ENCODE measurements at regions not wholly inside any gene's neighbourhood (a gene's known extent, or its start where the extent isn't known, plus 50 kb on each side); places are given as distances from the start of the nearest gene placed in this dataset.

- TF ChIP-seq TSHZ2 (CRISPR knock-in tag; IDR thresholded peaks at IDR 0.05) (no peak), OSR1 (CRISPR knock-in tag; IDR thresholded peaks at IDR 0.05) (no peak), RARB (CRISPR knock-in tag; IDR thresholded peaks at IDR 0.05) (no peak), SNAI2 (CRISPR knock-in tag; IDR thresholded peaks at IDR 0.05) (no peak)
- ATAC-seq = no peak
Measured at GRCh38 chr13:71018995-71019394, 848.0 kb downstream of the DACH1 start.

GRCh38 chr13:71018544-71018943 lies 848.5 kb downstream of the DACH1 start:
- TF ChIP-seq ZFP3 (CRISPR knock-in tag; IDR thresholded peaks at IDR 0.05) = no peak
- TF ChIP-seq ESRRG (CRISPR knock-in tag; IDR thresholded peaks at IDR 0.05) = no peak
- TF ChIP-seq PPARA (CRISPR knock-in tag; IDR thresholded peaks at IDR 0.05; ENCODE audit: borderline replicate concordance) = no peak
- no peak for TF ChIP-seq TCF4 (CRISPR knock-in tag; IDR thresholded peaks at IDR 0.05; ENCODE audit: borderline replicate concordance)
- no peak for TF ChIP-seq ZNF70 (CRISPR knock-in tag; IDR thresholded peaks at IDR 0.05)
- no peak for TF ChIP-seq CSDC2 (CRISPR knock-in tag; IDR thresholded peaks at IDR 0.05)
- no peak for TF ChIP-seq CSRNP3 (CRISPR knock-in tag; IDR thresholded peaks at IDR 0.05)
- no peak for TF ChIP-seq BACH2 (CRISPR knock-in tag; IDR thresholded peaks at IDR 0.05; ENCODE audit: borderline replicate concordance)
- TF ChIP-seq GLIS3 (CRISPR knock-in tag; IDR thresholded peaks at IDR 0.05) = no peak
- TF ChIP-seq ZC3H10 (CRISPR knock-in tag; IDR thresholded peaks at IDR 0.05) = no peak
- TF ChIP-seq RARB (CRISPR knock-in tag; IDR thresholded peaks at IDR 0.05) = no peak
- no peak for TF ChIP-seq CREB5 (CRISPR knock-in tag; IDR thresholded peaks at IDR 0.05; ENCODE audit: low read depth)
- TF ChIP-seq ZNF8 (CRISPR knock-in tag; IDR thresholded peaks at IDR 0.05) = no peak
- TF ChIP-seq ZNF565 (CRISPR knock-in tag; conservative IDR thresholded peaks at IDR 0.05; ENCODE audit: low read depth) = no peak
- no peak for TF ChIP-seq SNAI2 (CRISPR knock-in tag; IDR thresholded peaks at IDR 0.05)
- no peak for ATAC-seq

- no peak for ATAC-seq
- TF ChIP-seq PPARA (CRISPR knock-in tag; IDR thresholded peaks at IDR 0.05; ENCODE audit: borderline replicate concordance) = no peak
- TF ChIP-seq ZNF8 (CRISPR knock-in tag; IDR thresholded peaks at IDR 0.05) = no peak
Measured at GRCh38 chr13:71017607-71018006, 849.4 kb downstream of the DACH1 start.

- no peak for ATAC-seq
- no peak for TF ChIP-seq TSHZ2 (CRISPR knock-in tag; IDR thresholded peaks at IDR 0.05)
- TF ChIP-seq BACH2 (CRISPR knock-in tag; IDR thresholded peaks at IDR 0.05; ENCODE audit: borderline replicate concordance) = no peak
- TF ChIP-seq SNAI2 (CRISPR knock-in tag; IDR thresholded peaks at IDR 0.05) = no peak
- TF ChIP-seq ESRRG (CRISPR knock-in tag; IDR thresholded peaks at IDR 0.05) = no peak
- no peak for TF ChIP-seq ZNF8 (CRISPR knock-in tag; IDR thresholded peaks at IDR 0.05)
- TF ChIP-seq CSDC2 (CRISPR knock-in tag; IDR thresholded peaks at IDR 0.05) = no peak
- TF ChIP-seq PATZ1 (CRISPR knock-in tag; IDR thresholded peaks at IDR 0.05; ENCODE audit: borderline replicate concordance) = no peak
- no peak for TF ChIP-seq GLIS3 (CRISPR knock-in tag; IDR thresholded peaks at IDR 0.05)
- no peak for TF ChIP-seq ZFP3 (CRISPR knock-in tag; IDR thresholded peaks at IDR 0.05)
- no peak for TF ChIP-seq ZNF565 (CRISPR knock-in tag; conservative IDR thresholded peaks at IDR 0.05; ENCODE audit: low read depth)
- TF ChIP-seq CSRNP3 (CRISPR knock-in tag; IDR thresholded peaks at IDR 0.05) = no peak
- TF ChIP-seq POU6F1 (CRISPR knock-in tag; IDR thresholded peaks at IDR 0.05; ENCODE audit: borderline replicate concordance, low read depth) = no peak
- no peak for TF ChIP-seq TOX (CRISPR knock-in tag; IDR thresholded peaks at IDR 0.05; ENCODE audit: borderline replicate concordance)
- no peak for TF ChIP-seq ZNF70 (CRISPR knock-in tag; IDR thresholded peaks at IDR 0.05)
- no peak for TF ChIP-seq ZC3H10 (CRISPR knock-in tag; IDR thresholded peaks at IDR 0.05)
- no peak for TF ChIP-seq TCF4 (CRISPR knock-in tag; IDR thresholded peaks at IDR 0.05; ENCODE audit: borderline replicate concordance)
- TF ChIP-seq PPARA (CRISPR knock-in tag; IDR thresholded peaks at IDR 0.05; ENCODE audit: borderline replicate concordance) = no peak
- no peak for TF ChIP-seq ZFP30 (CRISPR knock-in tag; IDR thresholded peaks at IDR 0.05)
Measured at GRCh38 chr13:71015516-71015915, 851.5 kb downstream of the DACH1 start.

Measured in SK-N-SH treated with all-trans-retinoic acid at 6 μM for 48 hours (cell line).